Dedifferentiated amniotic fluid mesenchymal stem cell (primary cell): ENCODE measurements at regions not wholly inside any gene's neighbourhood (a gene's known extent, or its start where the extent isn't known, plus 50 kb on each side); places are given as distances from the start of the nearest gene placed in this dataset.
"Not testable (repeated sequence)": the region's sequence is repeated elsewhere in the genome, so short reads cannot be mapped to it uniquely, and the experiment has no call there.

Experiments
- DNase-seq: peaks from one replicate; pipeline ENCODE4 v3.0.0-alpha.2; 2016; ENCODE audit errors: extremely low spot score

- DNase-seq, result not testable (repeated sequence)
Measured at GRCh38 chr1:120278259-120278610, 101.9 kb upstream of the SEC22B start.

- DNase-seq, result not testable (repeated sequence)
Measured at GRCh38 chr1:120277428-120278258, 101.3 kb upstream of the SEC22B start.

GRCh38 chr1:120276710-120277109 is 100.4 kb upstream of the SEC22B start:
- not testable (repeated sequence) for DNase-seq

- DNase-seq, result not testable (repeated sequence)
Measured at GRCh38 chr1:120274438-120274837, 98.1 kb upstream of the SEC22B start.

- not testable (repeated sequence) for DNase-seq
Measured at GRCh38 chr1:120273363-120273762, 97.0 kb upstream of the SEC22B start.

- not testable (repeated sequence) for DNase-seq
Measured at GRCh38 chr1:120272242-120272641, 95.9 kb upstream of the SEC22B start.

- DNase-seq, result not testable (repeated sequence)
Measured at GRCh38 chr1:120271561-120272221, 95.4 kb upstream of the SEC22B start.

GRCh38 chr1:120267894-120268551 is 91.7 kb upstream of the SEC22B start:
- not testable (repeated sequence) for DNase-seq

GRCh38 chr1:120264564-120264963 is 88.2 kb upstream of the SEC22B start:
- not testable (repeated sequence) for DNase-seq

- not testable (repeated sequence) for DNase-seq
Measured at GRCh38 chr1:120262791-120263751, 86.8 kb upstream of the SEC22B start.

- DNase-seq, result not testable (repeated sequence)
Measured at GRCh38 chr1:120257778-120258105, 81.4 kb upstream of the SEC22B start.

- DNase-seq, result not testable (repeated sequence)
Measured at GRCh38 chr1:120257064-120257777, 80.9 kb upstream of the SEC22B start.

GRCh38 chr1:120250756-120251155 is 74.4 kb upstream of the SEC22B start:
- DNase-seq, result not testable (repeated sequence)

- not testable (repeated sequence) for DNase-seq
Measured at GRCh38 chr1:120248726-120249427, 72.6 kb upstream of the SEC22B start.

GRCh38 chr1:120248203-120248602 is 71.9 kb upstream of the SEC22B start:
- not testable (repeated sequence) for DNase-seq

GRCh38 chr1:120243867-120244266 is 67.5 kb upstream of the SEC22B start:
- not testable (repeated sequence) for DNase-seq

- not testable (repeated sequence) for DNase-seq
Measured at GRCh38 chr1:120242582-120242981, 66.3 kb upstream of the SEC22B start.

GRCh38 chr1:120241868-120242267 is 65.5 kb upstream of the SEC22B start:
- not testable (repeated sequence) for DNase-seq

- DNase-seq, result not testable (repeated sequence)
Measured at GRCh38 chr1:120240181-120240580, 63.9 kb upstream of the SEC22B start.

- DNase-seq, result not testable (repeated sequence)
Measured at GRCh38 chr1:120239351-120239750, 63.0 kb upstream of the SEC22B start.
